Trophoblast cell (in vitro differentiated cells and primary cell): ENCODE measurements at regions not wholly inside any gene's neighbourhood (a gene's known extent, or its start where the extent isn't known, plus 50 kb on each side); places are given as distances from the start of the nearest gene placed in this dataset.

Experiments used
- DNase-seq, 2 donors: peaks; one replicate each; pipeline ENCODE4 v3.0.0-alpha.2; 2016
- H2AFZ ChIP-seq: 2 replicates; pipeline ENCODE4 v1.6.1; 2013; ENCODE audit warnings: low read length, moderate library complexity, mild to moderate bottlenecking; ENCODE audit not compliant: insufficient read depth, poor library complexity
- H2AK5ac ChIP-seq: 2 replicates; pipeline ENCODE4 v1.6.1; 2013; ENCODE audit warnings: mild to moderate bottlenecking, low read length
- H2BK120ac ChIP-seq: 2 replicates; pipeline ENCODE4 v1.6.1; 2013; ENCODE audit warnings: low read length, mild to moderate bottlenecking, moderate library complexity; ENCODE audit not compliant: insufficient read depth, poor library complexity
- H2BK12ac ChIP-seq: 2 replicates; pipeline ENCODE4 v1.6.1; 2013; ENCODE audit warnings: mild to moderate bottlenecking, low read length, moderate library complexity
- H2BK5ac ChIP-seq: 2 replicates; pipeline ENCODE4 v1.6.1; 2013; ENCODE audit warnings: low read length, low read depth, moderate library complexity, mild to moderate bottlenecking; ENCODE audit not compliant: poor library complexity
- H3K14ac ChIP-seq: 2 replicates; pipeline ENCODE4 v1.6.1; 2013; ENCODE audit warnings: mild to moderate bottlenecking, low read length
- H3K18ac ChIP-seq: 2 replicates; pipeline ENCODE4 v1.6.1; 2013; ENCODE audit warnings: mild to moderate bottlenecking, low read length
- H3K23ac ChIP-seq: 2 replicates; pipeline ENCODE4 v1.6.1; 2013; ENCODE audit warnings: low read length
- H3K27ac ChIP-seq: 2 replicates; pipeline ENCODE4 v1.5.1; 2013; ENCODE audit warnings: low read depth, mild to moderate bottlenecking, inconsistent platforms, low read length, moderate library complexity
- H3K27me3 ChIP-seq: 2 replicates; pipeline ENCODE4 v1.6.1; 2013; ENCODE audit warnings: inconsistent platforms, mild to moderate bottlenecking, low read length, moderate library complexity; ENCODE audit not compliant: insufficient read depth
- H3K36me3 ChIP-seq, 2 experiments: 1 replicate in 1 of 2; 2 replicates in 1 of 2; pipeline ENCODE4 v1.6.1; 2013; ENCODE audit warnings: low read length in 2 of 2, mild to moderate bottlenecking in 2 of 2, moderate library complexity in 1 of 2; ENCODE audit not compliant: insufficient read depth in 2 of 2, control insufficient read depth in 1 of 2
- H3K4ac ChIP-seq: 2 replicates; pipeline ENCODE4 v1.6.1; 2013; ENCODE audit warnings: low read depth, mild to moderate bottlenecking, low read length, moderate library complexity
- H3K4me1 ChIP-seq, 2 experiments: 1 replicate in 1 of 2; 2 replicates in 1 of 2; pipeline ENCODE4 v1.6.1; 2013; ENCODE audit warnings: low read length in 2 of 2, mild to moderate bottlenecking in 2 of 2, moderate library complexity in 1 of 2; ENCODE audit not compliant: insufficient read depth in 2 of 2, control insufficient read depth in 1 of 2
- H3K4me2 ChIP-seq: 2 replicates; pipeline ENCODE4 v1.6.1; 2013; ENCODE audit warnings: inconsistent platforms, mild to moderate bottlenecking, low read length, moderate library complexity
- H3K4me3 ChIP-seq: 2 replicates; pipeline ENCODE4 v1.5.1; 2013; ENCODE audit warnings: mild to moderate bottlenecking, low read depth, low read length, inconsistent platforms
- H3K79me1 ChIP-seq: one replicate; pipeline ENCODE4 v1.6.1; 2013; ENCODE audit warnings: low read length
- H3K79me2 ChIP-seq: 2 replicates; pipeline ENCODE4 v1.6.1; 2013; ENCODE audit warnings: low read length, mild to moderate bottlenecking; ENCODE audit not compliant: control insufficient read depth, insufficient read depth, poor library complexity
- H3K9ac ChIP-seq: 2 replicates; pipeline ENCODE4 v1.6.1; 2013; ENCODE audit warnings: mild to moderate bottlenecking, low read length
- H3K9me3 ChIP-seq: 2 replicates; pipeline ENCODE4 v1.6.1; 2013; ENCODE audit warnings: low read depth, mild to moderate bottlenecking, control low read depth, inconsistent platforms, low read length; ENCODE audit not compliant: insufficient read depth
- H4K12ac ChIP-seq: 2 replicates; pipeline ENCODE4 v1.6.1; 2013; ENCODE audit warnings: low read depth, mild to moderate bottlenecking, low read length, moderate library complexity
- H4K8ac ChIP-seq: 2 replicates; pipeline ENCODE4 v1.6.1; 2013; ENCODE audit warnings: low read depth, mild to moderate bottlenecking, low read length, moderate library complexity
- H4K91ac ChIP-seq: one replicate; pipeline ENCODE4 v1.6.1; 2013; ENCODE audit warnings: low read depth, mild to moderate bottlenecking, low read length, moderate library complexity
- WGBS: extraction: QIAGEN DNeasy Blood & Tissue Kit; methylation state at CpG from one replicate; pipeline ENCODE4 v1.1.7; 2013; ENCODE audit warnings: missing lambda C conversion rate; ENCODE audit not compliant: insufficient read length, insufficient coverage; ENCODE audit errors: extremely low coverage; 5-methylcytosine and 5-hydroxymethylcytosine counted together

DNA sequence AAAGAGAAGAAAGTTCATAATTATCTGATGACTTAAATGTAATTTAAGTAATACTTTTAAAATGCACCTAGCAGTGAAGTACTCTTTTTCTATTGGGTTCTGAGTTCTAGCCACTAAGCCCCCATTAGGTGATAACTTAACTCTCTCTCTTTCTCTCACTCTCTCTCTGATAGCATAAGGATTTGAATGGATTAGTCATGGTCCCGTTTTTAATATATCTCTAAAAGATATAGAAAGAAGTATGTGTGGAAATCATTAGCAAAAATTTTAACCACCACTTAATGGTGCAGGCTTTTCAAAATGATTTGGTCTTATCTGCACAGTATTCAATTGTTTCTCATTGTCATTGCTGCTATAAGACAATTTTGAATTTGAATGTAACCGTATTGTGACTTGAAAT is 78.2 kb downstream of the RWDD3 start:
- no peaks in the 10 kb centered on the region for H3K79me1 ChIP-seq
- H3K27ac ChIP-seq = no peak overlapping the region
- no peak overlapping the region for H3K14ac ChIP-seq
- H3K18ac ChIP-seq = no peak overlapping the region
- no CpG with 5 or more reads among the region's 2 CpGs for WGBS
- H3K27me3 ChIP-seq = no peaks in the 10 kb centered on the region
- no peak overlapping the region for H2AFZ ChIP-seq
- no peak overlapping the region for H3K4me3 ChIP-seq
- H3K79me2 ChIP-seq = no peaks in the 10 kb centered on the region
- H3K4me2 ChIP-seq = no peak overlapping the region
- no peak overlapping the region for H3K9ac ChIP-seq
- no peak overlapping the region for H2BK5ac ChIP-seq
- H3K4me1 ChIP-seq = no peaks in the 10 kb centered on the region
- H3K36me3 ChIP-seq = no peaks in the 10 kb centered on the region
- H4K91ac ChIP-seq = no peak overlapping the region
- no peak for DNase-seq
- H4K12ac ChIP-seq = no peak overlapping the region
- no peak overlapping the region for H4K8ac ChIP-seq
- no peak overlapping the region for H3K23ac ChIP-seq
- H2BK120ac ChIP-seq = no peak overlapping the region
- H3K4ac ChIP-seq = no peak overlapping the region
- H2AK5ac ChIP-seq = no peak overlapping the region
- H2BK12ac ChIP-seq = no peak overlapping the region
- no peaks in the 10 kb centered on the region for H3K9me3 ChIP-seq

DNA sequence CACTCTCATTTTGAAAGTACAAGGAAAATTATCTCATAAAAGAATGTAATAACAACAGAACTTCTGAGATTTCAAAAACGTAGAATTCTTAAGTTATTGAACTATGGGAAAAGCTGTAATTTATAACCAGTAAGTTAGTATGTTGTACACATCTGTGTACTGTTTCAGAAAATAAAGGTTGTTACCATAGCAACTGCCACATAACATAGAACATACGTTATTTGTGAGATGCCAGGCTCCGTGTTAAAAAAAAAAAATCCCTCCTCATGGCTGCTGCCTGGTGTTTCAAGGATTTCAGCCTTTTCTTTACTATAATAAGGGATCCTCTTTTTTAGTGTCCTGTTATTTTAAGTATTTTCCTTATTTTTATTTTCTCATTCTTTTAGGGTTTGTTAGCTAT is 79.5 kb downstream of the RWDD3 start:
- Histone ChIP-seq H3K79me2 (no peaks in the 10 kb centered on the region), H3K14ac (no peak overlapping the region), H4K91ac (no peak overlapping the region), H3K4me3 (no peak overlapping the region), H3K4ac (no peak overlapping the region), H3K9ac (no peak overlapping the region), H4K8ac (no peak overlapping the region), H3K27ac (no peak overlapping the region), H3K9me3 (no peaks in the 10 kb centered on the region), H3K18ac (no peak overlapping the region), H3K4me2 (no peak overlapping the region), H3K23ac (no peak overlapping the region), H3K79me1 (no peaks in the 10 kb centered on the region), H4K12ac (no peak overlapping the region), H3K36me3 (no peaks in the 10 kb centered on the region), H2BK12ac (no peak overlapping the region), H2AFZ (no peak overlapping the region), H2BK5ac (no peak overlapping the region), H3K27me3 (no peaks in the 10 kb centered on the region), H2AK5ac (no peak overlapping the region), H2BK120ac (no peak overlapping the region), H3K4me1 (no peaks in the 10 kb centered on the region)
- WGBS = no CpG with 5 or more reads among the region's 3 CpGs
- no peak for DNase-seq

DNA sequence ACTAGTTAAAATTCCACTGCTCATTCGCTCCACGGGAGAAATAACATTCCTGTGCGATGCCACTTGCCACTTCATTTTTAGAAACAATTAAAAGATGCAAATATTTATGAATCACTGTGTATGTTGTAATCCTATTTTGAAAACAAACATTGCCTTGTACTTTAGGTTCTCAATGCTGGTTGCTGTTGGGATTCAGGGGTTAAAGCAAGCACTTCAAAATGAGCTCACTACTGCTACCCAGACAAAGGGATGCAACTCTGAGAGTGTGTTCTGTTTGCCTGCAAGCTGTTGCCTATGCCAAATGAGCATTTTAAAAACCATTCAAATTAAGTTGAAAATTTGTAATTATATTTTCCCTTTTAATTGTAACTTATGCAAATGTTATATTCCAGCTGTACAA is 87.5 kb downstream of the RWDD3 start:
- no peak overlapping the region for H2BK12ac ChIP-seq
- H4K12ac ChIP-seq = no peak overlapping the region
- no peak overlapping the region for H3K18ac ChIP-seq
- H4K91ac ChIP-seq = no peak overlapping the region
- no peak overlapping the region for H3K23ac ChIP-seq
- no peak overlapping the region for H3K14ac ChIP-seq
- H3K9me3 ChIP-seq = no peaks in the 10 kb centered on the region
- H3K79me1 ChIP-seq = no peaks in the 10 kb centered on the region
- no peak overlapping the region for H3K4ac ChIP-seq
- no peaks in the 10 kb centered on the region for H3K27me3 ChIP-seq
- WGBS = no CpG with 5 or more reads among the region's 3 CpGs
- no peak overlapping the region for H3K9ac ChIP-seq
- H2BK5ac ChIP-seq = no peak overlapping the region
- H3K27ac ChIP-seq = no peak overlapping the region
- H3K4me2 ChIP-seq = no peak overlapping the region
- no peak overlapping the region for H2BK120ac ChIP-seq
- no peak overlapping the region for H2AFZ ChIP-seq
- no peaks in the 10 kb centered on the region for H3K79me2 ChIP-seq
- no peak overlapping the region for H4K8ac ChIP-seq
- no peak for DNase-seq
- H2AK5ac ChIP-seq = no peak overlapping the region
- H3K4me1 ChIP-seq = no peaks in the 10 kb centered on the region
- no peaks in the 10 kb centered on the region for H3K36me3 ChIP-seq
- H3K4me3 ChIP-seq = no peak overlapping the region

DNA sequence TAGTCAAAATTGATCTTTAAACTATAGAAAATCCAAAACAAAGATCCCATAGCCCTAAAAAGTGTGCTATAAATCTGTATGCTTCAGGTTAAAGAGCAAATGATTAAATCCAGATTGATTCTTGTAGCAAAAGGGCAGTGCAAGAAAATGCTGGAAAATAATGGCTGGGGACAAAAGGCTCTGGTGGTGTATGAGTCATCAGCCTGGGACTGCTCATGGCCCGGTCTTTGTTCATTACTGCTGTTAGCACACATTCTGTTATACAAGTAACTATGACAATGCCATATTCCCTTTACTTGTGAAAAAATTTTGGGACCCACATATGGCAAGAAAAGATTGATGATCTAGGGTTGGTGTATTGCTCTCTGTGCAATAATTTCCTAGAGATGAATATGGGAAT is 89.1 kb downstream of the RWDD3 start:
- H3K36me3 ChIP-seq = no peaks in the 10 kb centered on the region
- H3K18ac ChIP-seq = no peak overlapping the region
- H2BK5ac ChIP-seq = no peak overlapping the region
- no peak overlapping the region for H3K4me2 ChIP-seq
- H3K4me1 ChIP-seq = no peaks in the 10 kb centered on the region
- H4K91ac ChIP-seq = no peak overlapping the region
- no peak overlapping the region for H3K27ac ChIP-seq
- peak in 1 of 2 donors; percentile 21 for DNase-seq
- H2AFZ ChIP-seq = no peak overlapping the region
- no peak overlapping the region for H3K23ac ChIP-seq
- H3K4ac ChIP-seq = no peak overlapping the region
- no peaks in the 10 kb centered on the region for H3K79me2 ChIP-seq
- no peak overlapping the region for H3K14ac ChIP-seq
- no peak overlapping the region for H3K4me3 ChIP-seq
- H3K9me3 ChIP-seq = no peaks in the 10 kb centered on the region
- H4K8ac ChIP-seq = no peak overlapping the region
- no peak overlapping the region for H4K12ac ChIP-seq
- no peak overlapping the region for H2BK120ac ChIP-seq
- H2AK5ac ChIP-seq = no peak overlapping the region
- no peak overlapping the region for H2BK12ac ChIP-seq
- no peaks in the 10 kb centered on the region for H3K79me1 ChIP-seq
- WGBS = no CpG with 5 or more reads among the region's 1 CpG
- no peaks in the 10 kb centered on the region for H3K27me3 ChIP-seq
- no peak overlapping the region for H3K9ac ChIP-seq
